Astrocyte of the cerebellum (primary cell): ENCODE measurements at regions not wholly inside any gene's neighbourhood (a gene's known extent, or its start where the extent isn't known, plus 50 kb on each side); places are given as distances from the start of the nearest gene placed in this dataset.
A peak's percentile ranks its signal among the peaks of the same experiment; 100 is the strongest.

ENCODE experiments used
- DNase-seq: peaks from one replicate; pipeline ENCODE4 v3.0.0-alpha.2; 2011; ENCODE audit warnings: low read depth
- H3K4me3 ChIP-seq: 2 replicates; pipeline ENCODE4 v1.5.1; 2011; ENCODE audit warnings: mild to moderate bottlenecking, low read depth, low read length, moderate library complexity
- in situ Hi-C: cut with HindIII; loops from 2 replicates; pipeline ENCODE4 v1.10.0; 2017; ENCODE audit warnings: low sequenced_read_pairs
- TF ChIP-seq, protein P1 (sequence below): IDR thresholded peaks from 2 replicates; pipeline ENCODE4 v1.5.1; 2012; ENCODE audit warnings: low read length, low read depth, moderate library complexity, mild to moderate bottlenecking; ENCODE audit errors: missing control alignments

DNA sequence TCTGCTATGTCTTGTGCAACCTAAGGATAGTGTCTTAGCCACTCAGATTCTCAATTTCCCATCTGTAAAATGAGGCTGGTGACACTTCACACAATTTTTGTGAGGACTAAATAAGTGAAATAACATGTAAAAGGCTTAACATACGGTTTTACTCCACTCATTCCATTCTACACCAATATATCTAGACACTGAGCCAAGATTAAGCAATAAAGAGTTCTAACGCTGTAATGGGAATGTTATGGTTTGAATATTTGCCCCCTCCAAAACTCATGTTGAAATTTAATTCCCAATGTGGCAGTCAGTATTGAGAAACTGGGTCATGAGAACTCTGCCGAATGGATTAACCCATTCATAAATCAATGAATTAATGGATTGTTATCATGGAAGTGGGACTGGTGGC, 301.0 kb downstream of the HACE1 start:
- no peak for DNase-seq

DNA sequence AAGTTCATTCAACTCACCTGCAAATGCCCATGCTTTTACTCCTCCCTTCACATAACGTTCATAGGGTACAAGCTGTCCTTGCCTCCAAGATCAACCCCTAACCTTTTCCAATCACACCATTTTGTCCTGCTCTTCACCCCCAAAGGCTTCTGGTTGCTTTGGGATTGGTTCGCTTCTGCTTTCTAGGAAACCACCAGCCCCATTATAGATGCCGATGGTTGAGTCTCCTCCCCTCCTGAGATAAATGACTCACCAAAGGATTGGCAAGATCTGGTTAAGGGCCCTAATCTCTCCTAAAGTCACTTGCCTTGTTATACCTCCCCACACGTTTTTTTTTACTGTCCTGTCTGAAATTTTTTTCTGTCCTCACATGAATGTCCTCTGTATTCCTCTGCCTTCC, 311.4 kb downstream of the HACE1 start:
- in situ Hi-C loops = no loop called here

More for the DNA sequence above, 301.0 kb downstream of the HACE1 start:
- TF ChIP-seq, protein P1, sequence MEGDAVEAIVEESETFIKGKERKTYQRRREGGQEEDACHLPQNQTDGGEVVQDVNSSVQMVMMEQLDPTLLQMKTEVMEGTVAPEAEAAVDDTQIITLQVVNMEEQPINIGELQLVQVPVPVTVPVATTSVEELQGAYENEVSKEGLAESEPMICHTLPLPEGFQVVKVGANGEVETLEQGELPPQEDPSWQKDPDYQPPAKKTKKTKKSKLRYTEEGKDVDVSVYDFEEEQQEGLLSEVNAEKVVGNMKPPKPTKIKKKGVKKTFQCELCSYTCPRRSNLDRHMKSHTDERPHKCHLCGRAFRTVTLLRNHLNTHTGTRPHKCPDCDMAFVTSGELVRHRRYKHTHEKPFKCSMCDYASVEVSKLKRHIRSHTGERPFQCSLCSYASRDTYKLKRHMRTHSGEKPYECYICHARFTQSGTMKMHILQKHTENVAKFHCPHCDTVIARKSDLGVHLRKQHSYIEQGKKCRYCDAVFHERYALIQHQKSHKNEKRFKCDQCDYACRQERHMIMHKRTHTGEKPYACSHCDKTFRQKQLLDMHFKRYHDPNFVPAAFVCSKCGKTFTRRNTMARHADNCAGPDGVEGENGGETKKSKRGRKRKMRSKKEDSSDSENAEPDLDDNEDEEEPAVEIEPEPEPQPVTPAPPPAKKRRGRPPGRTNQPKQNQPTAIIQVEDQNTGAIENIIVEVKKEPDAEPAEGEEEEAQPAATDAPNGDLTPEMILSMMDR = no peak
- no peak overlapping the region for H3K4me3 ChIP-seq
- in situ Hi-C loops = no loop called here

DNA sequence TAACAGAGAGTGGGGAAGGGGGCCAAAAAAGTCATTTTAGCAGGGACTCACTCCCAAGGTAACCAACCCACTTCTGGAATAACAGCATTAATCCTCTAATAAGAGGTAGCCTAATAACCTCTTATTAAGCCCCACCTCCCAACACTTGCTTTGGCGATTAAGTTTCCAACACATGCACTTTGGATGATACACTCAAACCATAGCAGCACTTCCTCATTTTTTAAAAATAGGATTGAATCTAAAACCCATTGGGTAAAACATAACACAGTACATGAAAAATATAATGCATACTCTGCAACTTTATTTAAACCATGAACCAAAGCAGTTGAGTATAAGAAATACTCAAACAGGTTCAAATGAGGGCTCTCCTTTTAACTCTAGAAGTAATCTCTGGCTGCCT, 318.3 kb downstream of the HACE1 start:
- H3K4me3 ChIP-seq = no peak overlapping the region
- TF ChIP-seq, protein P1 = no peak
- DNase-seq = no peak
- in situ Hi-C loops = no loop called here

More for the DNA sequence above, 311.4 kb downstream of the HACE1 start:
- no peak overlapping the region for H3K4me3 ChIP-seq
- no peak for DNase-seq
- TF ChIP-seq, protein P1 = no peak

DNA sequence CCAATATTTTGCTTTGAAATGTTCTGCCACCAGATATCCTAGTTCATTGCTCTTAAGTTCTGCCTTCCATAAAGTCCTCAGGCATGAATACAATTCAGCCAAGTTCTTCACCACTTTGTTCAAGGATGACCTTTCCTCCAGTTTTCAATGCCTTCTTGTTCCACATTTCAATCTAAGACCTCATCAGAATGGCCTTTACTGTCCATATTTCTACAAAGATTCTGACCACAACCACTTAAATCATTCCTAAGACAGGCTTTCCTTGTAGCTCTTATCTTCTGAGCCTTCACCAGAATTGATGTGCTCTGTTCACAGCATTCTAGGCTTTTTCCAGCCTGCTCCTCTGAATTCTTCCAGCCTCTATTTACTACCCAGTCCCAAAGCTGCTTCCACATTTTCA, 319.0 kb downstream of the HACE1 start:
- DNase-seq = peak; percentile 20
- no peak overlapping the region for H3K4me3 ChIP-seq
- TF ChIP-seq, protein P1 = no peak
- in situ Hi-C loops = no loop called here

DNA sequence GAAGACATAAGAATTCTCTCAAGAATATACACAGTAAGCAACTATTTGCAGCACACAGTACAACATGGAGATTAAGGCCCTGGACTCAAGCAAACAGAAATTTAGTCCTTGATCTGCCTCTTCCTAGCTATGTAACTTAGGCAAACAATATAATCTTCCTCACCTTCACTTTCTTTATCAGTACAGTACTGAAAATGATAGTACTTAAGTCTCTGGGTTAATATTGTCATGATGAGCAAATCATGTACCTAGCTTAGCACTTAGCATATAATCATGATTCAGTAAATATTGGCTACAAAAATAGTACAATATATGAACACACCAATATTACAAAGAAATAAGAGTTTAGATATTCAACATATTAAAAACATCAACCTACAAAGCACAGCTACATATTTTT, 320.5 kb downstream of the HACE1 start:
- in situ Hi-C loops = no loop called here
- no peak overlapping the region for H3K4me3 ChIP-seq
- no peak for DNase-seq
- TF ChIP-seq, protein P1 = no peak

DNA sequence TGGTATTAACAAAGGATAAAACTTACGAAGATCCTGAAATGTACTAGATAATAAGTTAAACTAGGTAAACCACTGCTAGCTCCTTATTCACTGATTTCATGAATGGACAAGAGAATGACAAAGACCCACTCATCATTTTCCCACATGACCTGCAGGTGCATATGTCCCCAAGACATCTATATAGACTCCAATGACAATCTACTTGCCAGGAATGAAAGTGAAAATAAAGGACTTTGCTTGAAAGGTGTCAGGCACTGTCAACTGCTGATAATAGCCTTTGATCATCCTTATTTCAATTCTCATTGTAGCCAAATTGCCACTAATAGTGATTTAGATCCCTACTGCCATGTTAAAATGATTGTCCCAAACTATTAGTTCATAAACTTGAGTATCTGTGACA, 321.8 kb downstream of the HACE1 start:
- H3K4me3 ChIP-seq = no peak overlapping the region
- DNase-seq = no peak
- in situ Hi-C loops = no loop called here
- TF ChIP-seq, protein P1 = no peak

DNA sequence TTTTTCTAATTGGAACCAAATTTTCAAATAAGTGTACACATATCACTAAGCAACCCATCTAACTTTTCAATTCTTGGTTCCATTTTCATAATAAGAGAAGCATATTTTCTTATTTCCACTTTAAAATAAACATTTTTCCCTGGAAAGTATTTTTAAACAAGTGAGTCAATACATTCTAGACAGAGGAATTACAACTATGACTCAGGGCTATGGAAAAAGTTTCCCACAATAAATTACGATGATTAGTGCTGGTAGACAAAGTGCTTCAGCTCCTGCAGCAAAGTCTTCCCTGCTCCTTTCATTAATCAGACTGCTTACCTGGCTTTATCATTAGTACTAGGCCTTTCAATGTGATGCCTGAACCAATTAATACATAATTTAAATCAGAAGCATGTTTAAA, 322.5 kb downstream of the HACE1 start:
- peak; percentile 37 for DNase-seq
- H3K4me3 ChIP-seq = no peak overlapping the region
- TF ChIP-seq, protein P1 = no peak
- in situ Hi-C loops = no loop called here
